Uterus (tissue), 3 donors: ENCODE measurements at regions not wholly inside any gene's neighbourhood (a gene's known extent, or its start where the extent isn't known, plus 50 kb on each side); places are given as distances from the start of the nearest gene placed in this dataset.
"Not testable (repeated sequence)": the region's sequence is repeated elsewhere in the genome, so short reads cannot be mapped to it uniquely, and the experiment has no call there.

Experiments used
- DNase-seq, 2 donors: peaks; one replicate each; pipeline ENCODE4 v3.0.0-alpha.2; 2019 to 2020
- H3K27ac ChIP-seq, 2 donors: fragments of 200-600 bp; sonication (generic); 1 replicate in 1 of 2; 2 replicates in 1 of 2; pipeline ENCODE4 v1.5.1; 2016 to 2018
- H3K27me3 ChIP-seq, 2 donors: fragments of 200-600 bp; sonication (generic); one replicate each; pipeline ENCODE4 v1.5.1; 2018 to 2019; ENCODE audit warnings: control low read depth in 1 of 2
- H3K36me3 ChIP-seq, 2 donors: fragments of 200-600 bp; sonication (generic); one replicate each; pipeline ENCODE4 v1.5.1; 2019; ENCODE audit warnings: control low read depth in 1 of 2
- H3K4me1 ChIP-seq, 2 donors: fragments of 200-600 bp; sonication (generic); one replicate each; pipeline ENCODE4 v1.5.1; 2018 to 2019; ENCODE audit warnings: control low read depth in 1 of 2
- H3K4me3 ChIP-seq, 2 donors: fragments of 200-600 bp; sonication (generic); 1 replicate in 1 of 2; 2 replicates in 1 of 2; pipeline ENCODE4 v1.5.1; 2018 to 2019; ENCODE audit warnings: mild to moderate bottlenecking in 1 of 2
- H3K9me3 ChIP-seq, 2 donors: fragments of 200-600 bp; sonication (generic); one replicate each; pipeline ENCODE4 v1.5.1; 2019; ENCODE audit warnings: control low read depth in 1 of 2
- CTCF ChIP-seq, 4 experiments: fragments of 200-600 bp in 2 of 4; fragments of 450-650 bp in 2 of 4; sonication (generic) in 2 of 4; IDR thresholded peaks; one replicate each; pipeline ENCODE4 v1.5.1; 2016 to 2019; ENCODE audit warnings: antibody characterized with exemption in 4 of 4, mild to moderate bottlenecking in 2 of 4, moderate library complexity in 1 of 4
- POLR2A ChIP-seq, 2 donors: fragments of 450-650 bp; IDR thresholded peaks; one replicate each; pipeline ENCODE4 v1.6.1; 2016; ENCODE audit warnings: antibody characterized with exemption in 2 of 2, mild to moderate bottlenecking in 1 of 2, moderate library complexity in 1 of 2
- intact Hi-C: fragments of 100-400 bp; cut with DNase I; formaldehyde crosslinking; loops from one replicate; pipeline ENCODE4 v1.15.1; 2023; ENCODE audit warnings: low total_unique reads
- donor health status: DM: yes; HTN: yes; CAD: no.

GRCh38 chr9:1880038-1880565, 135.0 kb upstream of the SMARCA2 start:
- DNase-seq, result no peak
- Histone ChIP-seq H3K9me3 (no peaks in the 10 kb centered on the region), H3K36me3 (no peaks in the 10 kb centered on the region), H3K4me1 (no peaks in the 10 kb centered on the region), H3K27ac (no peak overlapping the region), H3K4me3 (no peak overlapping the region), H3K27me3 (no peaks in the 10 kb centered on the region)
- no peak for TF ChIP-seq CTCF (IDR thresholded peaks at IDR 0.05)
- no peak for TF ChIP-seq POLR2A (IDR thresholded peaks at IDR 0.05)
- intact Hi-C loops, result no loop called here

GRCh38 chr9:1881708-1882295, 133.3 kb upstream of the SMARCA2 start:
- Histone ChIP-seq H3K9me3 (no peaks in the 10 kb centered on the region), H3K27me3 (no peaks in the 10 kb centered on the region), H3K4me1 (no peaks in the 10 kb centered on the region), H3K4me3 (no peak overlapping the region), H3K36me3 (no peaks in the 10 kb centered on the region), H3K27ac (no peak overlapping the region)
- TF ChIP-seq POLR2A (IDR thresholded peaks at IDR 0.05) (no peak), CTCF (IDR thresholded peaks at IDR 0.05) (no peak)
- DNase-seq, result no peak
- intact Hi-C loops, result no loop called here

- intact Hi-C loops, result no loop called here
- Histone ChIP-seq H3K27ac (no peak overlapping the region), H3K36me3 (no peaks in the 10 kb centered on the region), H3K27me3 (no peaks in the 10 kb centered on the region), H3K9me3 (no peaks in the 10 kb centered on the region), H3K4me3 (no peak overlapping the region), H3K4me1 (no peaks in the 10 kb centered on the region)
- no peak for DNase-seq
- TF ChIP-seq CTCF (IDR thresholded peaks at IDR 0.05), result no peak
- no peak for TF ChIP-seq POLR2A (IDR thresholded peaks at IDR 0.05)
These were observed 132.3 kb upstream of the SMARCA2 start for GRCh38 chr9:1882711-1883403.

- Histone ChIP-seq H3K4me3 (no peak overlapping the region), H3K27ac (no peak overlapping the region), H3K9me3 (no peaks in the 10 kb centered on the region), H3K27me3 (no peaks in the 10 kb centered on the region), H3K36me3 (no peaks in the 10 kb centered on the region), H3K4me1 (no peaks in the 10 kb centered on the region)
- TF ChIP-seq CTCF (IDR thresholded peaks at IDR 0.05), result no peak
- TF ChIP-seq POLR2A (IDR thresholded peaks at IDR 0.05), result no peak
- DNase-seq, result no peak
- intact Hi-C loops, result no loop called here
These were observed 124.9 kb upstream of the SMARCA2 start for GRCh38 chr9:1890201-1890600.

- intact Hi-C loops, result no loop called here
- DNase-seq, result no peak
- TF ChIP-seq POLR2A (IDR thresholded peaks at IDR 0.05) (no peak), CTCF (IDR thresholded peaks at IDR 0.05) (no peak)
These were observed 124.3 kb upstream of the SMARCA2 start for GRCh38 chr9:1890816-1891215.

GRCh38 chr9:1903080-1903704, 112.0 kb upstream of the SMARCA2 start:
- intact Hi-C loops, H3K4me1 ChIP-seq, H3K4me3 ChIP-seq, H3K9me3 ChIP-seq, H3K36me3 ChIP-seq, H3K27ac ChIP-seq, H3K27me3 ChIP-seq, DNase-seq: not testable (repeated sequence)

More at GRCh38 chr9:1890816-1891215, 124.3 kb upstream of the SMARCA2 start:
- no peaks in the 10 kb centered on the region for H3K27me3 ChIP-seq
- H3K36me3 ChIP-seq, result no peaks in the 10 kb centered on the region
- H3K4me1 ChIP-seq, result no peaks in the 10 kb centered on the region
- H3K9me3 ChIP-seq, result no peaks in the 10 kb centered on the region
- no peak overlapping the region for H3K27ac ChIP-seq
- H3K4me3 ChIP-seq, result no peak overlapping the region
